ENCODE measurements at regions not wholly inside any gene's neighbourhood (a gene's known extent, or its start where the extent isn't known, plus 50 kb on each side); places are given as distances from the start of the nearest gene placed in this dataset.

GRCh38 chr18:78405763-78406162 is 573.9 kb upstream of the SALL3 start:
- no peak for TF ChIP-seq EZH2 (IDR thresholded peaks at IDR 0.05; ENCODE audit: insufficient read depth, poor library complexity, severe bottlenecking)
- no peak for TF ChIP-seq EZH2phosphoT487 (IDR thresholded peaks at IDR 0.05; ENCODE audit: insufficient read depth, low read depth)
